NCI-H2171 treated with DMSO at 0.1 percent for 48 hours (cell line): ENCODE measurements at regions not wholly inside any gene's neighbourhood (a gene's known extent, or its start where the extent isn't known, plus 50 kb on each side); places are given as distances from the start of the nearest gene placed in this dataset.

Experiments
- DNase-seq: peaks from one replicate; lab custom pipeline; 2025; lab: John Stamatoyannopoulos, UW

- no peak for DNase-seq
These were observed 189.3 kb upstream of the ARG1 start for GRCh38 chr6:131383421-131384411.

GRCh38 chr6:131387562-131388447, 185.2 kb upstream of the ARG1 start:
- DNase-seq, result no peak

- DNase-seq, result no peak
These were observed 182.7 kb upstream of the ARG1 start for GRCh38 chr6:131390322-131390721.

- no peak for DNase-seq
These were observed 181.9 kb upstream of the ARG1 start for GRCh38 chr6:131391116-131391515.

GRCh38 chr6:131393433-131393832, 179.6 kb upstream of the ARG1 start:
- DNase-seq, result no peak

- no peak for DNase-seq
These were observed 178.1 kb upstream of the ARG1 start for GRCh38 chr6:131394768-131395432.

GRCh38 chr6:131398176-131398575, 174.8 kb upstream of the ARG1 start:
- no peak for DNase-seq

GRCh38 chr6:131399433-131399832, 173.6 kb upstream of the ARG1 start:
- no peak for DNase-seq

GRCh38 chr6:131400054-131400778, 172.8 kb upstream of the ARG1 start:
- no peak for DNase-seq

GRCh38 chr6:131400779-131401496, 172.1 kb upstream of the ARG1 start:
- no peak for DNase-seq

GRCh38 chr6:131408811-131409210, 164.2 kb upstream of the ARG1 start:
- no peak for DNase-seq

- DNase-seq, result no peak
These were observed 162.2 kb upstream of the ARG1 start for GRCh38 chr6:131410785-131411184.

- DNase-seq, result no peak
These were observed 159.8 kb upstream of the ARG1 start for GRCh38 chr6:131412960-131413830.

GRCh38 chr6:131413831-131414191, 159.2 kb upstream of the ARG1 start:
- DNase-seq, result no peak

- no peak for DNase-seq
These were observed 158.1 kb upstream of the ARG1 start for GRCh38 chr6:131414956-131415355.

GRCh38 chr6:131418441-131418840, 154.6 kb upstream of the ARG1 start:
- DNase-seq, result no peak

GRCh38 chr6:131419702-131420101, 153.3 kb upstream of the ARG1 start:
- DNase-seq, result peak; percentile 9

GRCh38 chr6:131424016-131424415, 149.0 kb upstream of the ARG1 start:
- DNase-seq, result no peak

GRCh38 chr6:131424475-131424874, 148.6 kb upstream of the ARG1 start:
- DNase-seq, result no peak
